Endothelial cell of umbilical vein (primary cell): ENCODE measurements at regions not wholly inside any gene's neighbourhood (a gene's known extent, or its start where the extent isn't known, plus 50 kb on each side); places are given as distances from the start of the nearest gene placed in this dataset.

Experiments used
- BruUV-seq: library from RNA; stranded (reverse); fragments of 400-500 nt; replicated peaks from 2 replicates; lab custom pipeline; 2021; lab: Mats Ljungman, UMichigan
- CTCF ChIA-PET: fragments of 300-600, 350-600 bp; sonication (Branson Sonifier 250); formaldehyde crosslinking; loops from one replicate; lab custom pipeline; 2021; ENCODE audit warnings: antibody characterized with exemption, inconsistent platforms; lab: Charles Lee
- POLR2A ChIA-PET: fragments of 300-600, 350-600 bp; sonication (Branson Sonifier 250); formaldehyde crosslinking; loops from one replicate; lab custom pipeline; 2021; ENCODE audit warnings: antibody characterized with exemption, inconsistent platforms; lab: Charles Lee
- DNase-seq: peaks from one replicate; pipeline ENCODE4 v3.0.0-alpha.2; 2011; ENCODE audit warnings: low read depth, low spot score
- FAIRE-seq: peaks from 2 replicates; lab custom pipeline; 2011; peaks lifted over from hg19 to GRCh38; lab: Jason Lieb, UNC
- H2AFZ ChIP-seq: 2 replicates; pipeline ENCODE4 v1.6.0; 2012; ENCODE audit warnings: low read depth, low read length, control low read depth, inconsistent platforms
- H3K27ac ChIP-seq: 2 replicates; pipeline ENCODE4 v1.5.1; 2011; ENCODE audit warnings: low read depth, mild to moderate bottlenecking, control low read depth, low read length, moderate library complexity; ENCODE audit not compliant: insufficient read depth
- H3K27me3 ChIP-seq, 2 experiments: 2 replicates each; pipeline versions ENCODE4 v1.6.0 to v1.6.1; 2011; ENCODE audit warnings: low read length in 2 of 2, mixed read lengths in 1 of 2; ENCODE audit not compliant: control insufficient read depth in 2 of 2, insufficient read depth in 2 of 2
- H3K36me3 ChIP-seq, 2 experiments: 2 replicates in 1 of 2; 3 replicates in 1 of 2; pipeline ENCODE4 v1.5.1; 2011; ENCODE audit warnings: low read length in 2 of 2, mild to moderate bottlenecking in 1 of 2, moderate library complexity in 1 of 2; ENCODE audit not compliant: control insufficient read depth in 2 of 2, insufficient read depth in 2 of 2; ENCODE audit errors: extremely low read depth in 1 of 2
- H3K4me1 ChIP-seq: 3 replicates; pipeline ENCODE4 v1.5.1; 2011; ENCODE audit warnings: mild to moderate bottlenecking, low read length; ENCODE audit not compliant: control insufficient read depth, insufficient read depth; ENCODE audit errors: extremely low read depth
- H3K4me2 ChIP-seq: 2 replicates; pipeline ENCODE4 v1.6.1; 2011; ENCODE audit warnings: low read length, control low read depth, mixed read lengths; ENCODE audit not compliant: insufficient read depth
- H3K4me3 ChIP-seq, 3 experiments: fragments of 200-600 bp in 1 of 3; sonication (generic), shearing (Covaris generic) in 1 of 3; replicated peaks in 1 of 3; 2 replicates each; pipeline ENCODE4 v1.5.1; 2011 to 2016; ENCODE audit warnings: control low read depth in 3 of 3, low read length in 3 of 3, mild to moderate bottlenecking in 2 of 3, inconsistent platforms in 1 of 3, low read depth in 1 of 3, moderate library complexity in 1 of 3; ENCODE audit not compliant: insufficient read depth in 1 of 3
- H3K79me2 ChIP-seq: 2 replicates; pipeline ENCODE4 v1.6.0; 2012; ENCODE audit warnings: low read length, inconsistent platforms; ENCODE audit not compliant: control insufficient read depth, insufficient read depth
- H3K9ac ChIP-seq: replicated peaks from 2 replicates; pipeline ENCODE3; 2011; ENCODE audit warnings: low read length, control low read depth; ENCODE audit not compliant: insufficient read depth; ENCODE audit errors: extremely low read depth
- H3K9me1 ChIP-seq: replicated peaks from 3 replicates; pipeline ENCODE4 v1.6.0; 2011; ENCODE audit warnings: mild to moderate bottlenecking, low read length; ENCODE audit not compliant: control insufficient read depth, insufficient read depth; ENCODE audit errors: extremely low read depth
- H3K9me3 ChIP-seq: replicated peaks from 2 replicates; pipeline ENCODE4 v1.5.1; 2012; ENCODE audit warnings: low read length, inconsistent platforms; ENCODE audit not compliant: control insufficient read depth, insufficient read depth
- H4K20me1 ChIP-seq: replicated peaks from 2 replicates; pipeline ENCODE3; 2011; ENCODE audit warnings: mild to moderate bottlenecking, low read length; ENCODE audit not compliant: control insufficient read depth, insufficient read depth; ENCODE audit errors: extremely low read depth
- CTCF ChIP-seq, 2 donors: IDR thresholded peaks; 1 replicate in 1 of 2; 2 replicates in 1 of 2; pipeline ENCODE4 v1.5.1; 2011; ENCODE audit warnings: low read length in 2 of 2, mild to moderate bottlenecking in 2 of 2, moderate library complexity in 2 of 2, control low read depth in 1 of 2, inconsistent platforms in 1 of 2, low read depth in 1 of 2; ENCODE audit not compliant: insufficient read depth in 1 of 2; ENCODE audit errors: extremely low read depth in 1 of 2
- EZH2 ChIP-seq: IDR thresholded peaks from 2 replicates; pipeline ENCODE4 v1.6.1; 2012; ENCODE audit warnings: borderline replicate concordance, low read depth, mild to moderate bottlenecking, moderate library complexity, low read length, inconsistent platforms; ENCODE audit not compliant: severe bottlenecking
- FOS ChIP-seq: IDR thresholded peaks from 2 replicates; pipeline ENCODE4 v1.6.1; 2011; ENCODE audit warnings: mild to moderate bottlenecking, low read length, moderate library complexity, borderline replicate concordance; ENCODE audit not compliant: insufficient read depth
- GATA2 ChIP-seq: IDR thresholded peaks from 2 replicates; pipeline ENCODE4 v1.7.0; 2011; ENCODE audit warnings: low read depth, mild to moderate bottlenecking, moderate library complexity, mixed read lengths, low read length; ENCODE audit not compliant: insufficient read length, insufficient read depth
- JUN ChIP-seq: IDR thresholded peaks from 2 replicates; pipeline ENCODE4 v1.6.1; 2011; ENCODE audit warnings: borderline replicate concordance, low read depth; ENCODE audit not compliant: insufficient read length, insufficient read depth
- MYC ChIP-seq: IDR thresholded peaks from one replicate; pipeline ENCODE4 v1.6.1; 2011; ENCODE audit warnings: mild to moderate bottlenecking, low read depth, low read length
- POLR2A ChIP-seq: IDR thresholded peaks from 2 replicates; pipeline ENCODE4 v1.6.1; 2012; ENCODE audit warnings: low read depth, mild to moderate bottlenecking, control low read depth, low read length
- POLR2AphosphoS5 ChIP-seq: IDR thresholded peaks from 2 replicates; pipeline ENCODE4 v1.6.1; 2012; ENCODE audit warnings: low read depth, mild to moderate bottlenecking, control low read depth, low read length, moderate library complexity; ENCODE audit not compliant: insufficient read depth
- dilution Hi-C: fragments of 300-500 bp; cut with MboI; formaldehyde crosslinking; loops from one replicate; pipeline ENCODE4 v1.15.0; 2019; ENCODE audit warnings: low sequenced_read_pairs; ENCODE audit not compliant: extremely low pct_ligation_motif_present
- intact Hi-C: fragments of 100-400 bp; cut with micrococcal nuclease; formaldehyde crosslinking; loops from one replicate; pipeline ENCODE4 v1.10.0; 2022
- TF ChIP-seq, protein P1 (sequence below): IDR thresholded peaks from 2 replicates; pipeline ENCODE4 v1.6.1; 2011; ENCODE audit not compliant: insufficient read depth, insufficient read length

DNA sequence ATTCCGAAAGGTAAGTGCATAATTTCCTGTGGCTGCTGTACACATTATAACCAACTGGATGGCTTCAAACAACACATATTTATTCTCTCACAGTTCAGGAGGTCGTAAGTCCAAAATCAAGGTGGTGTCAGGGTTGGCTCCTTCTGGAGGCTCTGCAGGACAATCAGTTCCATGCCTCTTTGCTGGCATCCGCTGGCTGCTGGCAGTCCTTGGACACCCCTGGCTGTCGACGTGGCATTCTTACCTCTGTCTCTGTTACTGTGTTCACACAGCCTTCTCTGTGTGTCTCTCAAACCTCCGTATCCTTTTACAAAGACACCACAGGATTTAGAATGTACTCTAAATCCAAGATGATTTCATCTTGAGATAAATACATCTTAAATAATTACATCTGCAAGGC lies 398.8 kb upstream of the ATP10A start:
- no TSS peak for BruUV-seq
- H3K9ac ChIP-seq = no peak overlapping the region
- no peaks in the 10 kb centered on the region for H3K9me1 ChIP-seq
- no peaks in the 10 kb centered on the region for H3K79me2 ChIP-seq
- H2AFZ ChIP-seq = no peak overlapping the region
- TF ChIP-seq POLR2A = no peak
- TF ChIP-seq EZH2 = no peak
- no peak for TF ChIP-seq MYC
- TF ChIP-seq POLR2AphosphoS5 = no peak
- no peak for TF ChIP-seq CTCF (IDR thresholded peaks at IDR 0.05; ENCODE audit: extremely low read depth in 1 of 2, insufficient read depth in 1 of 2, low read depth in 1 of 2, low read length in 2 of 2)
- TF ChIP-seq JUN = no peak
- no peak for TF ChIP-seq FOS
- TF ChIP-seq, protein P1, sequence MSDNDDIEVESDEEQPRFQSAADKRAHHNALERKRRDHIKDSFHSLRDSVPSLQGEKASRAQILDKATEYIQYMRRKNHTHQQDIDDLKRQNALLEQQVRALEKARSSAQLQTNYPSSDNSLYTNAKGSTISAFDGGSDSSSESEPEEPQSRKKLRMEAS = no peak
- no peak for TF ChIP-seq GATA2
- no peak overlapping the region for H3K27ac ChIP-seq
- no peaks in the 10 kb centered on the region for H3K4me1 ChIP-seq
- H4K20me1 ChIP-seq = no peaks in the 10 kb centered on the region
- intact Hi-C loops = no loop called here
- dilution Hi-C loops = no loop called here
- H3K9me3 ChIP-seq = peaks cover 8% of the 10 kb centered on the region
- POLR2A ChIA-PET = no interaction called here
- H3K36me3 ChIP-seq = no peaks in the 10 kb centered on the region
- CTCF ChIA-PET = no interaction called here
- DNase-seq = no peak
- H3K4me2 ChIP-seq = no peak overlapping the region
- H3K27me3 ChIP-seq = no peaks in the 10 kb centered on the region
- no peak for FAIRE-seq
- no peak overlapping the region for H3K4me3 ChIP-seq
